SK-N-SH treated with all-trans-retinoic acid at 6 μM for 48 hours (cell line): ENCODE measurements at regions not wholly inside any gene's neighbourhood (a gene's known extent, or its start where the extent isn't known, plus 50 kb on each side); places are given as distances from the start of the nearest gene placed in this dataset.
A peak's percentile ranks its signal among the peaks of the same experiment; 100 is the strongest.

Source experiments
- ATAC-seq: fragments of 200-7000 bp; cut with Tn5 transposase; 3 replicates; pipeline ENCODE4 v1.9.1; 2020; ENCODE audit warnings: mild to moderate bottlenecking, moderate library complexity
- ARNTL ChIP-seq: fragments of 450-650 bp; formaldehyde crosslinking; IDR thresholded peaks from 2 replicates; pipeline ENCODE4 v1.5.0; 2020; ENCODE audit warnings: low read depth, mild to moderate bottlenecking, moderate library complexity, borderline replicate concordance
- BACH2 ChIP-seq: fragments of 250-450 bp; sonication (Bioruptor Pico); IDR thresholded peaks from 2 replicates; pipeline ENCODE4 v1.9.0; 2021; ENCODE audit warnings: mild to moderate bottlenecking, borderline replicate concordance
- CREB5 ChIP-seq: fragments of 250-450 bp; sonication (Bioruptor Pico); IDR thresholded peaks from 2 replicates; pipeline ENCODE4 v1.5.1; 2020; ENCODE audit warnings: low read depth, mild to moderate bottlenecking, moderate library complexity
- CSDC2 ChIP-seq: fragments of 250-450 bp; sonication (Bioruptor Pico); IDR thresholded peaks from 2 replicates; pipeline ENCODE4 v1.5.0; 2020; ENCODE audit warnings: mild to moderate bottlenecking, moderate library complexity
- ESRRG ChIP-seq: fragments of 250-450 bp; sonication (Bioruptor Pico); IDR thresholded peaks from 2 replicates; pipeline ENCODE4 v1.6.1; 2021; ENCODE audit warnings: mild to moderate bottlenecking
- GLIS3 ChIP-seq: fragments of 250-450 bp; sonication (Bioruptor Pico); IDR thresholded peaks from 2 replicates; pipeline ENCODE4 v1.5.0; 2020; ENCODE audit warnings: mild to moderate bottlenecking, moderate library complexity
- ISL1 ChIP-seq: fragments of 250-450 bp; sonication (Bioruptor Pico); IDR thresholded peaks from 2 replicates; pipeline ENCODE4 v2.1.2; 2022; ENCODE audit warnings: mild to moderate bottlenecking, moderate library complexity
- OSR1 ChIP-seq: fragments of 250-450 bp; sonication (Bioruptor Pico); IDR thresholded peaks from 2 replicates; pipeline ENCODE4 v1.8.0; 2022; ENCODE audit warnings: moderate library complexity, mild to moderate bottlenecking, inconsistent platforms
- PATZ1 ChIP-seq: fragments of 250-450 bp; sonication (Bioruptor Pico); IDR thresholded peaks from 2 replicates; pipeline ENCODE4 v1.8.0; 2020; ENCODE audit warnings: mild to moderate bottlenecking, moderate library complexity, borderline replicate concordance
- PPARA ChIP-seq: fragments of 250-450 bp; sonication (Bioruptor Pico); IDR thresholded peaks from 2 replicates; pipeline ENCODE4 v1.5.0; 2020; ENCODE audit warnings: mild to moderate bottlenecking, borderline replicate concordance
- RARB ChIP-seq: fragments of 250-450 bp; sonication (Bioruptor Pico); IDR thresholded peaks from 2 replicates; pipeline ENCODE4 v1.8.0; 2021; ENCODE audit warnings: mild to moderate bottlenecking, moderate library complexity
- SNAI2 ChIP-seq: fragments of 250-450 bp; sonication (Bioruptor Pico); IDR thresholded peaks from 2 replicates; pipeline ENCODE4 v1.5.0; 2020; ENCODE audit warnings: mild to moderate bottlenecking, moderate library complexity
- TCF4 ChIP-seq: fragments of 250-450 bp; sonication (Bioruptor Pico); IDR thresholded peaks from 2 replicates; pipeline ENCODE4 v1.8.0; 2021; ENCODE audit warnings: mild to moderate bottlenecking, moderate library complexity, borderline replicate concordance
- TOX ChIP-seq: fragments of 250-450 bp; sonication (Bioruptor Pico); IDR thresholded peaks from 2 replicates; pipeline ENCODE4 v1.8.0; 2021; ENCODE audit warnings: mild to moderate bottlenecking, moderate library complexity, borderline replicate concordance
- TSHZ2 ChIP-seq: fragments of 250-450 bp; sonication (Bioruptor Pico); IDR thresholded peaks from 2 replicates; pipeline ENCODE4 v1.5.0; 2020; ENCODE audit warnings: mild to moderate bottlenecking, moderate library complexity
- ZC3H10 ChIP-seq: fragments of 250-450 bp; sonication (Bioruptor Pico); IDR thresholded peaks from 2 replicates; pipeline ENCODE4 v1.5.1; 2021; ENCODE audit warnings: mild to moderate bottlenecking, moderate library complexity
- ZFP3 ChIP-seq: fragments of 250-450 bp; sonication (Bioruptor Pico); IDR thresholded peaks from 2 replicates; pipeline ENCODE4 v1.5.0; 2020; ENCODE audit warnings: mild to moderate bottlenecking, moderate library complexity
- ZFP30 ChIP-seq: fragments of 450-650 bp; formaldehyde crosslinking; IDR thresholded peaks from 2 replicates; pipeline ENCODE4 v1.5.0; 2022; ENCODE audit warnings: mild to moderate bottlenecking, moderate library complexity
- ZNF565 ChIP-seq: fragments of 450-650 bp; formaldehyde crosslinking; conservative IDR thresholded peaks from 2 replicates; pipeline ENCODE4 v1.5.0; 2020; ENCODE audit warnings: low read depth, mild to moderate bottlenecking, moderate library complexity
- ZNF70 ChIP-seq: fragments of 450-650 bp; formaldehyde crosslinking; IDR thresholded peaks from 2 replicates; pipeline ENCODE4 v1.5.0; 2020; ENCODE audit warnings: mild to moderate bottlenecking, moderate library complexity
- ZNF8 ChIP-seq: fragments of 450-650 bp; formaldehyde crosslinking; IDR thresholded peaks from 2 replicates; pipeline ENCODE4 v1.5.0; 2020; ENCODE audit warnings: mild to moderate bottlenecking, moderate library complexity

- no peak for ATAC-seq
- no peak for TF ChIP-seq ARNTL (CRISPR knock-in tag)
- no peak for TF ChIP-seq ZNF565 (CRISPR knock-in tag)
- no peak for TF ChIP-seq SNAI2 (CRISPR knock-in tag)
- TF ChIP-seq OSR1 (CRISPR knock-in tag), result no peak
- TF ChIP-seq ZC3H10, result no peak
- TF ChIP-seq TCF4 (CRISPR knock-in tag), result no peak
- TF ChIP-seq CSDC2 (CRISPR knock-in tag), result no peak
- no peak for TF ChIP-seq TOX (CRISPR knock-in tag)
- no peak for TF ChIP-seq PATZ1
- TF ChIP-seq ESRRG (CRISPR knock-in tag), result no peak
- TF ChIP-seq ZFP3, result no peak
- TF ChIP-seq ISL1 (CRISPR knock-in tag), result no peak
- TF ChIP-seq ZFP30 (CRISPR knock-in tag), result no peak
- TF ChIP-seq TSHZ2, result no peak
- TF ChIP-seq RARB (CRISPR knock-in tag), result no peak
- TF ChIP-seq ZNF70 (CRISPR knock-in tag), result no peak
- TF ChIP-seq CREB5 (CRISPR knock-in tag), result no peak
- no peak for TF ChIP-seq PPARA
- TF ChIP-seq GLIS3, result no peak
- no peak for TF ChIP-seq BACH2
Observed at GRCh38 chr2:142320067-142320466, 189.3 kb upstream of the LRP1B start.

- no peak for ATAC-seq
- TF ChIP-seq ZNF70 (CRISPR knock-in tag) (no peak), ZNF565 (CRISPR knock-in tag) (no peak), ZC3H10 (no peak), CREB5 (CRISPR knock-in tag) (no peak), OSR1 (CRISPR knock-in tag) (no peak), ESRRG (CRISPR knock-in tag) (no peak), BACH2 (no peak)
Observed at GRCh38 chr2:142316049-142316448, 185.2 kb upstream of the LRP1B start.

- TF ChIP-seq ZFP30 (CRISPR knock-in tag) (no peak), ZNF70 (CRISPR knock-in tag) (no peak), OSR1 (CRISPR knock-in tag) (no peak), PPARA (no peak), ISL1 (CRISPR knock-in tag) (peak; percentile 41; the same call in 1 of the 2 replicates), PATZ1 (no peak)
- no peak for ATAC-seq
Observed at GRCh38 chr2:142315346-142315745, 184.5 kb upstream of the LRP1B start.

GRCh38 chr2:142314164-142314563 is 183.3 kb upstream of the LRP1B start:
- ATAC-seq, result no peak
- TF ChIP-seq SNAI2 (CRISPR knock-in tag), result no peak
- no peak for TF ChIP-seq OSR1 (CRISPR knock-in tag)
- TF ChIP-seq ISL1 (CRISPR knock-in tag), result peak; percentile 79
- no peak for TF ChIP-seq ZNF8 (CRISPR knock-in tag)
- no peak for TF ChIP-seq GLIS3
- TF ChIP-seq TCF4 (CRISPR knock-in tag), result no peak
- TF ChIP-seq CREB5 (CRISPR knock-in tag), result 0 out of 2 replicates have a peak, but pooled peaks have one; percentile 58
